GM21619 (cell line): ENCODE measurements at regions not wholly inside any gene's neighbourhood (a gene's known extent, or its start where the extent isn't known, plus 50 kb on each side); places are given as distances from the start of the nearest gene placed in this dataset.
"Not testable (repeated sequence)": the region's sequence is repeated elsewhere in the genome, so short reads cannot be mapped to it uniquely, and the experiment has no call there.

Experiments
- ATAC-seq: cut with Tn5 transposase; IDR thresholded peaks from one replicate; pipeline ENCODE4 v1.9.1; 2021; ENCODE audit not compliant: unreplicated experiment

DNA sequence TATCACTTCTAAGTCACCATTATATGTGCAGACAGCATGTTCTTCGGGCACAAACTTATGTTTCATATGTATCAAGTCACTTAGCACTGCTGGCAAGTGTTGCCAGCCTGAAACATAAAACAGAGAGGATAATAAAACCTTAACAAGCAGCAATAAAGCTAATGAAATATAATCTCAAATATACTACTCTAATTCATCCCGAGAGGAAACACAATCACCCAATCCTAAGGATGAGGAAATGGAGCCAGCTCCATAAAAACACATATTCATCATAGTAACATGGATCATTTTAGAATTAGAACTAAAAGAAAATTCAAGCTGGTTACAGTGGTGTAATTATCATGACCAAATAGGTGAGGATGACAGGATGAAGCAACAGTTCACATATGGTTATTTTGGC lies 1072.7 kb downstream of the EPHA3 start:
- ATAC-seq = no peak

DNA sequence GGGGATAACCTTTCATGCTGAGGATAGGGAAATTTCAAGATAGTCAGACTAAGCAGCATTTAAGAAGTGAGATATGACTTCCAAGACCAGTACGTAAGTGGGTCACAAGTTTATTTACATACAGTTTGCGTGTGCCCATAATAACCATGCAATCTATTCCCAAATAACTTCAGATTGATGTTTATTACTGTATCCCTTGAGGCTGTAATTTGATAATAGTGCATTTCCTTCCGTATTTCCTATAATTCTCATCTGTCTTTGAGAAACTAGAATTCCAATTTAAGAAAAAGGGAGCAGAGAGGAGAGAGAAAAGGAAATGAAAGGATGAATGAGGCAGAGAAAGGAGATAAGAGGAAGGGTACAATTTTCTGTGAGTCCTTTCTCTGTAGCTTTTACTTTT lies 1073.1 kb downstream of the EPHA3 start:
- no peak for ATAC-seq

DNA sequence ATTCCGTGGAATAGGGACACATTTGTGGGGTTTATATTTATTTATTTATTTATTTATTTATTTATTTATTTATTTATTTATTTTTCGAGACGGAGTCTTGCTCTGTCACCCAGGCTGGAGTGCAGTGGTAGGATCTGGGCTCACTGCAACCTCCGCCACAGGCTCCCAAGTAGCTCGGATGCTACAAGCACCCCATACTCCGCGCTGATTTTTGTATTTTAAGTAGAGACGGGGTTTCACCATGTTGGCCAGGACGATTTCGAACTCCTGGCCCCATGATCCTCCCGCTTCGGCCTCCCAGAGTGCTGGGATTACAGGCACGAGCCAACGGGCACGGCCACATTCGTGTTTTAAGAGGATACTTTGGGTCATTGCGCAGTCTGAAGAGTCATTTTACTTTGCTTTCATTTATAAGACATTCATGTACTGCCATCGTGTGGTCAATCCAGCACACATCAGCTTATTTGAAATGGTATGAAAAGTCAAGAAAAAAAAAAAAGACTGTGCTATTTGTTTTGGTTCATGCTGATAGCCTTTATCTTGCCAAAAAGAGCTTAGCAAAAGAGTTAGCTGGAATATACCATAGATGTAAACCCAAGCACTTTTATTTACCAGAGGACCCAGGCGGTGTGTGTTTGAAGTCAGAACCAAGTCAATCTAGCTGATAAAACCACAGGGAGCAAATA lies 1075.0 kb downstream of the EPHA3 start:
- ATAC-seq = peak; percentile 95

DNA sequence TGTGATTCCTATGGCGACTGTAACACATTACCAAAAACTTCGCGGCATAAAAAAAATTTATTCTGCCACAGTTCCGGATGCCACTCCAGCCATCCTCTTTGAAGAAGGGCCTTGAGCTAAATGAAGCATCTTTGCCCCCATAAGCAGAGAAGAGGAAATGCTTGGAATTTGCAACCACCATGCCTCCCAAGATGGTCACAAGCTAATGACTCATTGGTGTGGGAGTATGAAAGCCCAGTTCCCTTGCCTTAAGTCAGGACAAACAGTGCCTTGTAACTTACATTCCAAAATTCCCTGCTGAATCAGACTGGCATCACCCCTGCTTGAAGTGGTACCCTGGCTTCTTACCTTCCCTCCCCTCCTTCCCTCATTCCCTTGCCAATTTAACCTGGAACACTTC lies 1077.4 kb downstream of the EPHA3 start:
- no peak for ATAC-seq

DNA sequence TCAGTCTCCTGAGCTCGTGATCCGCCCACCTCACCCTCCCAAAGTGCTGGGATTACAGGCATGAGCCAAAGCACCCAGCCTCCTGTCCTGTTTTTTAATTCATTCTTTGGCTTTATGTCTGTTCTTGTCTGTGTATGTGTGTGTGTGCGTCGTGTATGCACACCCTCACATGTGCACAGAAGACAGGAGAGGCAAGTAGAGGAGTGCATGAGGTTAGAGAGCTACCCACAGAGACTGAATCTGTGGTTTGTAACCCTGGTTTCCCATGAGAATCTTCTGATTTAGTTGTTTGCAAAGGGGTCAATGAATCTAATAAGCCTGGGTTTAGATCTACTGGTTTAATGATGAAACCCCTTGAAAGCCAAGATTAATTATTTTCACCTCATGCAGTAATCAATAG lies 1090.0 kb downstream of the EPHA3 start:
- not testable (repeated sequence) for ATAC-seq

DNA sequence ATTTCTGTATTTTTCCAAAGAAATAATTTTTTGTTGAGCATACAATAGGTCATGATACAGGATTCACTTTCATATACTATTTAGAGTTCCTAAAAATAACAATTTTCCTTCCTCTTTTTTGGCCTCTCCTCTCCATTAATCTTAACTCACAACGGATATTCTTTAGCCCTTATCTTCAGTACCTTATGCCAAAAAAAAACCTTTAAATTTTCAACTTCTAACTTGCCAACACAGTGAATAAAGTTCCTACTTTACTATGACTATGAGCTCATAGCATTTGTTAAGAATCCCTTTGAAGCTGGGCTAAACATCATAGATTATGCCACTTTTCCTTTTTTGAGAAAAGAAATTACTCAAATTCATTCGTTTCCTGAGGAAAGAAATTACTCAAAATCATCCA lies 1095.5 kb downstream of the EPHA3 start:
- not testable (repeated sequence) for ATAC-seq

DNA sequence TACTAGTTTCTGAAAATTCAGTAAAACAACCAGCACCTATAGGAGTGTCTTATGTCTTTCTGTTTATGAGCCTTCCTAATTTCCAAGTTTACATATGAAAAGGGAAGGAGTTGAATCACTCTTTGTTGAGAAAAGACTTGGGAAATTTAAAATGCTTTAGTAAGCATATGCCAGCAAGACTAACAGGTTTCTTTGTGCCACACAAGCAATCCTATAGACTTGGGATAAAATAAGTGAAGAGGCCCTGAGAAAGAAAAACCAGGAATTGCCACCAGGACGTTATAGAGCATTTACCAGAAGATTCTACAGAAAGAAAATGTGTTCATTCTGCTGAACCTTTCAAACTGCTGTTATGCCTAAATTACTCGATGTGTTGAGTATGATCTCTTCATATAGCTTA lies 1099.1 kb downstream of the EPHA3 start:
- ATAC-seq = not testable (repeated sequence)

DNA sequence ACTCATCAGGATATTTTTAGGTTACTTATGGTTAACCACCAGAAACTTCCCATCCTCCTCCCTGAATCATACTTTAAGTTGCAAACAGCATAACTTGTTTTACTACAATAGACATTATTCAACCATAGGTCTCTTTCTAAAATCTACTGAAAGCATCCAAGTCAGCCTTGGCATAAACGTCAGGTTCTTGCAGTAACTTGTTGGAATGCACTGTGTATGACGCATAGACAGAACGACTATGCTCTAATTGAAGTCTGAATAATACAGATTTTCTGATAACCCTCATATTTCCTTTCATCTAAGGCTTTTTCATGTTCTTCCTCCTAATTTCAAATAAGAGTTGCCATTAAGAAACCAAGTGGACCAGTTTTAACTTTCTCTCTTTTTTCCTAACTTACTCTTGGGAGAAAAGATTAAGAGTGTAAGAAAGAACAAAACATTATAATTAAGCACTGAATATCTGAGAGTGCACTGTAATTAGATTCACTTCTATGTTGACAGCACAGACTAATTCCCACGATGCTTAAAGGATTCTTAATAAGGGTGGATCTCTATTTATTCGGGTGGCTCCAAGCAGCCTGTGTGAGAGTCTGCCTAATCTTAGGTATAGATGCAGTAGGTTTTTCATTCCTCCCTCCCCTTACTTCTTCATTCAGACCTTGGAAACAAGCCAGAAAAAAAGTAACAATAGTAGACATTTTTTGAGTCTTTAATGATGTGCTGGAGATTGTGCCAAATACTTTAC lies 1100.1 kb downstream of the EPHA3 start:
- ATAC-seq = not testable (repeated sequence)

DNA sequence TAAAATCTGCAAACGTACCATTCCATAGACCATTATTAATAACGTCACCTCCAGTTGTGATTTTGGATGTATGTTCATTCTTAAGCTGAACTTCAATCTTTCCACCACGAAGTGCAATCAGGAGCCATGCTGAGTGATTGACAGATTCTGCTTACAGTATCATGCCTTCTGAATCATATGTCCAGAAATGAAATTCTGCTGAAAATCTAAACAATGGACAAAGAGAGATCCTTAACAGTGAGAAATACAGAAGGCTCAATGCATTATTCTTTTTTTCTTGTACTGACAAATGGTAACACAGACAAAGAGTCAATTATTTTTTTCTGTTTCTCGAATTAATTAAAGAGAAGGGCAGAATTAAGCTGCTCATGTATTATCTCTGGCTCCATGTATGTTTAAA lies 1114.5 kb downstream of the EPHA3 start:
- no peak for ATAC-seq

DNA sequence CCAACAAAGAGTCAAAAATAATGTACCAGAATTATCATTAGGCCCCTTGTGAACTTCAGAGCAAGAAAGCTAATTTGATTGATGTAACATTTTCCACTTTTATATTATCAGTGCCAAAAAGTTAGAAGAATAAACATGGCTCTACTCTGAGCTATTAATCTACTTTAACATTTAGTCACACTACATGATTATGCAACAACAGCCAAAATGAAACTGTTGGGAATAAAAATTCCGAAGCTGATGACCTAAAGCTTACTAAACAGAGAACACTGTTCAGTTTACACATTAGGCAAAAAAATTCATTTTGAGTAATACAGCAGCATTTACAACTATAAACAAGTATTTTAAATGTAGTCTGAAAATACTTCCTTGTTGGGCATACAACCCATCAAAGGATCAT lies 1134.1 kb downstream of the EPHA3 start:
- no peak for ATAC-seq

DNA sequence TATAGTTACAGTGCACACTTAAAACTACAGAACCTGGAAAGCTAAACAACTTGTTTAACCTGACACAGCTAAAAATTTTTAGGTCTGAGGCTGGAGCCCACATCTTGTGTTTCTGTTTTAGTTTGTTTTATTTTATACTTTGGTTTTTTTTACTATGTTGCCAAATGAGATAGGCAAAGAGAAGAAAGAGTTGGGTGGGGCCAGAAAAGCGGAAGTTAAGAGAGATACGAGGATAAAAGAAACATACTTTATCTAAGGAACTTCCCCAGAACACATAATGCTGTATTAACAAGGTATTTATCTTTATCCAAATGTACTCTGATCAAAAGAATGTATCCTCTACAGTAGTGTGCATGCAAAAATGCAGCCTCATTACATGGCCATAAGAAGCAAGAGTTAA lies 1145.7 kb downstream of the EPHA3 start:
- no peak for ATAC-seq

DNA sequence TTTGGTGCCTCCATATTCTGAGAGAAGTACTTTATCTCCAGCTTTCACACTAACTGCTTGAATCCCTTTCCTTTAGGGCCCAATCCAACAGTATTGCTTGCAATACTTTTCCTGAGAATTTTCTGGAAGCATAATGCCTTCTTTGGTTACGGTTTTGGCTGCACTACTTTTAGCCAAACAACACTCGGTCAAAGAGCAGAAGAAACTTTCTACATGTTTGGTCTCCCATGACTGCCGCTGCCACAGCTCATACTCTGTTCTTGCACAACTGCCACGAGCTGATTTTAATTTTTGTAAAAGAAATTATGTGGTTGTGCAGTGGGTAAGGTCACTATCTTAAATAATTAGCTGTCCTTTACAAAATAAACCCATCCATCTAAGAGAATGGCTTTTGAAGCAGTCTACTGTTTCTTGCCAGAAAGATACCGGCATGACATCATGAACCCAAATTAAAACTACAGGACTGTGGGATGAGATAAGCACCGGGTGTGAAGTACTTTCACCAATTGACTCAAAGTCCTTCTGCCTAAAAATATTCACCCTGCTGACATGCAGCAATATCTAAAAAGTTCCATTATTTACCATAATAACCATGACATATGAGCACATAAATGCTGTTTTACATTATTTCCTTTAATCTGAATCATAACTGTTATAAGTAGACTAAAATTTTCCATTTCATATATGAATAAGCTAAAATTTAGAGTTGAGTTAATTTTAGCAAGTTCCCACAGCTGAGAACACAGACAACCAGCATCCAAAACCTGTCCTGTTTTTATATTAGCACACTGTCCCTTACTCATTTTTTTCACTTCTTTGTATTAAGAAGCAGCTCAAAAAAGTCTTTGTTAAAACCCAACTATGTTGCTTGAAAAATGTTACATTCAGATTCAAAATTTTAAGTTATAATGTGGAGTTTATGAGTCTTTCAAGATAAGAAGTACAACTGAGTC lies 1154.3 kb downstream of the EPHA3 start:
- no peak for ATAC-seq
